Activated naive CD8-positive, alpha-beta T cell treated with anti-CD3 and anti-CD28 coated beads for 36 hours (primary cell): ENCODE measurements at regions not wholly inside any gene's neighbourhood (a gene's known extent, or its start where the extent isn't known, plus 50 kb on each side); places are given as distances from the start of the nearest gene placed in this dataset.

Experiments
- DNase-seq: peaks from one replicate; pipeline ENCODE4 v3.0.0; 2021
- H3K27ac Mint-ChIP-seq: one replicate; pipeline ENCODE4 v1.8.0; 2022; ENCODE audit warnings: mild to moderate bottlenecking, moderate library complexity, mixed read lengths
- H3K27me3 Mint-ChIP-seq: one replicate; pipeline ENCODE4 v1.8.0; 2022; ENCODE audit warnings: mild to moderate bottlenecking, mixed read lengths
- H3K36me3 Mint-ChIP-seq: one replicate; pipeline ENCODE4 v1.8.0; 2021; ENCODE audit warnings: mild to moderate bottlenecking, mixed read lengths
- H3K4me1 Mint-ChIP-seq: one replicate; pipeline ENCODE4 v1.8.0; 2021; ENCODE audit warnings: mixed read lengths
- H3K4me3 Mint-ChIP-seq: one replicate; pipeline ENCODE4 v1.8.0; 2022; ENCODE audit warnings: mild to moderate bottlenecking, moderate library complexity, mixed read lengths
- H3K9me3 Mint-ChIP-seq: one replicate; pipeline ENCODE4 v1.8.0; 2022; ENCODE audit warnings: mixed read lengths

DNA sequence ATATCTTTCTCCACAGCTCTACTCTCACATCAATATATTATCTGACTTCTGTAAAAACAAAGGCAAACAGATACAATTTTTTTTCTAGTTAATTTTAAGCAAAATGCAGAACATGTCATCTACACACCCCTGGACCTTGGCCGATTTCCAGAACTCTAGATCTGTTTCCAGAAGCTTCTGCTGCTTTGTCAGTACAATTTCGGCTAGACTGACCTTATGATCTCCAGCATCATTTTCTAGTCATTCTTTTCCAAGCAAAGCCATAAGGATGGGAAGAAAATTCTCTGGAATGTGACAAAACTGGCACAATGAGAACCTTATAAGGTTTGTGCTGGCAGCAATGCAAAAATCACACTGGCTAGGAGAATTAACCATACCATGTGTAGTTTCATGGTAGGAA, 132.8 kb upstream of the MPDZ start:
- Mint-ChIP-seq H3K27ac (no peak overlapping the region), H3K9me3 (peaks cover 2% of the 10 kb centered on the region), H3K4me3 (no peak overlapping the region), H3K27me3 (no peaks in the 10 kb centered on the region), H3K36me3 (no peaks in the 10 kb centered on the region), H3K4me1 (no peaks in the 10 kb centered on the region)
- no peak for DNase-seq

DNA sequence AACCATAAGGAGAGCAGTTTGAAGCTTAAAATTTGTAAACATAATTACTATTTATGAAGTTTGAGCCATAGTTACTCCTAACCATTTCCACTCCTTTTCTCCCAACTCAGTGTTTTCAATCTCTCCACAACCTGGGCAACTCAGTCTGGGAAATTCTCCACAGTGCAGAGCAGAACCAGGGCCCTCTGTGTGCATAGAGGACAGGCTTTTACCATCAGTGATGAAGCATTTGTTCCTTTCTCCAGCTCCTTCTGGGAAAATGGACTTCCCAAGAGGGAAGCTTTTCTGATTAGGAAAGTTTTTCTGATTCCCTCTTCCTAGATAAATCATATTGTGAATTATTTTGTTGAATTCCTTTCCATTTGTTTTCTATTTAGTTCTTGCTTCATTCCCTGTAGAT, 132.3 kb upstream of the MPDZ start:
- no peak overlapping the region for H3K27ac Mint-ChIP-seq
- peaks cover 2% of the 10 kb centered on the region for H3K9me3 Mint-ChIP-seq
- H3K4me3 Mint-ChIP-seq: no peak overlapping the region
- H3K4me1 Mint-ChIP-seq: no peaks in the 10 kb centered on the region
- DNase-seq: no peak
- no peaks in the 10 kb centered on the region for H3K36me3 Mint-ChIP-seq
- H3K27me3 Mint-ChIP-seq: no peaks in the 10 kb centered on the region

DNA sequence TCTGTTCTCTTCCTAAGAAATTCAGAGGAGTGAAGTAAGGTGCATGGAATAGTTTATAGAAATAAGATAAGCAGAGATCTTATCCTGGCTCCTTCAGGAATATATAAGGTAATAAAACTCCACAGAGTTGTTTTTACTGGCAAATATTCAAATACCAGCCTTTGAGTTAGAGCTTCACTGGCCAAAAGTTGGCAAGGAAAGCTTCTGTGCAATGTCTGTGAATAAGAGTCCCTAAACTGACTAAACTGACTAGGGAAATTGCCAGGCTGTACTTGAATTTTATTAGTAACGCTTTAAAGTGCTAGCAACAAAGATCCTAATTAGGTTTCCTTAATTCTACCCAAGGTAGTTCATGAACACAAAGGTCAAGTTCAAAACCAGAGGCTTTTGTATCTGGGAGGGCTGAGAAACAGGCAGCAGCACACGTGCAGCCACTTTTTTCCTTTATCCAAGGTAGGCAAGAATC, 131.1 kb upstream of the MPDZ start:
- H3K4me3 Mint-ChIP-seq: no peak overlapping the region
- H3K27me3 Mint-ChIP-seq: no peaks in the 10 kb centered on the region
- peaks cover 2% of the 10 kb centered on the region for H3K9me3 Mint-ChIP-seq
- H3K27ac Mint-ChIP-seq: no peak overlapping the region
- DNase-seq: no peak
- H3K4me1 Mint-ChIP-seq: no peaks in the 10 kb centered on the region
- no peaks in the 10 kb centered on the region for H3K36me3 Mint-ChIP-seq

DNA sequence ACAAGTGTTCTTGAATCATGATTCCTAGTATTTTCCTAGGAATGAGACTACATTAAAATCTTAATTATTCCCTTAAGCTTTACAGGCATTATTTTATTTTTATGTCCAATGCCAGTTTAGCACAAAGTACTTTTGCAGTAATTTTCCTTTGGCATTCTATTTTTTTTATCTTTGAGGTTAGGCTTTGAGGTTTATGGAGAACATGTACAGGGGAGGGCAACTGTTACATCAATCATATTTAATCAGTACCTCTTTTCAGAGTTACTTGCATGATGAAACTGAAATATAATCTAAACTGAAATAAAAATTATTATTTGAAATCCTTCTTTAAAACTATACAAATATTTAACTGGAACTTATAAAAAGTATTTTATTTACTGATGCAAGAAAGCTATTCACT, 118.2 kb upstream of the MPDZ start:
- Mint-ChIP-seq H3K9me3 (peaks cover 4% of the 10 kb centered on the region), H3K4me3 (no peak overlapping the region), H3K27ac (no peak overlapping the region), H3K4me1 (no peaks in the 10 kb centered on the region), H3K36me3 (no peaks in the 10 kb centered on the region), H3K27me3 (no peaks in the 10 kb centered on the region)
- no peak for DNase-seq

DNA sequence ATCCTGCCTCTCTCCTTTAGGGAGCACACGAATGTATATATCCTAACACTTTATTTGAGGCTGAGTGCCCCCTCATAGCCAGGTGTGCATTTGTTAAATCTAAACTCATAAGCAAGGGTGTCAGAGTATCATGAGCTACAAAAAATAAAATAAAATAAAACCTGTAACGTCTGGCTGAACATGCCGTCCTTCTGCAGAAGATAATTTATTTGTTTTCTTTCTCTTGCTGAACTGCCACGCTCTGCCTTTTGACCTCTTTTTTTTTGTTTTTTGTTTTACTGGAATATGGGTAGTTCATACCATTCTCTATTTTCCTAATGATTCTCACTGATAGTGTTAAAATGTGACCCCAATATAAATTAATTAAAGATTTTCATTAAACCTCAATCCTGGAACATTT, 117.7 kb upstream of the MPDZ start:
- Mint-ChIP-seq H3K9me3 (peaks cover 7% of the 10 kb centered on the region), H3K4me1 (no peaks in the 10 kb centered on the region), H3K27ac (no peak overlapping the region), H3K27me3 (no peaks in the 10 kb centered on the region), H3K36me3 (no peaks in the 10 kb centered on the region), H3K4me3 (no peak overlapping the region)
- no peak for DNase-seq

DNA sequence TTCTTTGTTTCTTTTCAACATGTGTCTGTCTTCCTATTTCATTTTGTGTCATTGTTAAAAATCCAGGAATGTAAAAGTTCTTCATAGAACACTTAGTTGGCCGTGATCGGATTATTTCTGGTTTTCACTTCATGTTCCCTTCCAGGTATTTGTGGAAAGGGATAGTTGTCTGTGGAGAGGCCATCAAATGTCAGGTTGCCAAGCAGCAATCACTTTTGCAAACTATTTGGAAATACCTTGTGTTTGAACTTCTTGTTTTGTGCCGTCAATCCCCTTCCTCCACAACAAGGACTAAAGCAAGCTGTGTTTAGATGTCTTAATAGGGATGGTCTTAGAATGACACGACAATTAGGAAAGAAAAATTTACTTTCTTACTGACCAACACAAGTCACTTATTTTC, 116.9 kb upstream of the MPDZ start:
- H3K27ac Mint-ChIP-seq: no peak overlapping the region
- H3K4me1 Mint-ChIP-seq: no peaks in the 10 kb centered on the region

DNA sequence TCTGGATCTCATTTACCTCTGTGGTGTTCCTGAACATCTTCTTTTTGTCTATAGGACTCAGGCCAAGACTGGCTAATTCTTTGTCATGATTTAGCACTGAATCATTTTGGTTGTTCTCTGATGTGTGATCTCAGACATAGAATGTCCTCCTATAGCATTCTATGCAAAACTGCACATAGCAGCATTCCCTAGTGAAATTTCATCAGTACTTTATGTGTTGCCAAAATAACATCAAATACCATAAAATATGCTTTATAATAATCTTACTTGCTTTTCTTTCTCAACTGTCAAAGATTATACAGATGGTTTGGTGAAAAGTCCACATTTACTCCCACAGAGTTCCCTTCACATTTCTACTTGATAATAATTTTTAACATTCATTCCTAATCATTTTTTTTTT, 115.7 kb upstream of the MPDZ start:
- H3K4me3 Mint-ChIP-seq: no peak overlapping the region
- DNase-seq: no peak
- no peaks in the 10 kb centered on the region for H3K4me1 Mint-ChIP-seq
- H3K36me3 Mint-ChIP-seq: no peaks in the 10 kb centered on the region
- no peaks in the 10 kb centered on the region for H3K27me3 Mint-ChIP-seq
- H3K27ac Mint-ChIP-seq: no peak overlapping the region
- H3K9me3 Mint-ChIP-seq: peaks cover 21% of the 10 kb centered on the region

More for the DNA sequence above, 116.9 kb upstream of the MPDZ start:
- H3K4me3 Mint-ChIP-seq: no peak overlapping the region
- H3K36me3 Mint-ChIP-seq: no peaks in the 10 kb centered on the region
- H3K27me3 Mint-ChIP-seq: no peaks in the 10 kb centered on the region
- no peak for DNase-seq
- peaks cover 14% of the 10 kb centered on the region for H3K9me3 Mint-ChIP-seq

DNA sequence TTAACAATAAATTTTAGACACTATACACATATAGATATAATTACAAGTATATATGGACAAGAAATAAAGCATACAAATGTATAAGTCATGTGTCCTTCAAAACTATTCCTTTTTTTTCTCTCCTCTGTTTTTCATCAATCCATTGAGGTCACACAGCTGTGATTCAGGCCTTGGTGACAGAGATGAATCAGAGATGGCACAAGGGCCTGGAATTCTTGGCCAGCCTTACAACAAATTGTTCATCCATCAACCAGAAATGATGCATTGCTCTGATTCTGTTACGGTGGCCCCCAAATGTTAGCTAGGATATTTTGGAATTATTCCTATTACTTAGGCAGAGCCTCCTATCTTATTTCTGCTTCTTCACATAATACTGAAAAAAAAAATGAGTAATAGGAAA, 108.7 kb upstream of the MPDZ start:
- Mint-ChIP-seq H3K4me3 (no peak overlapping the region), H3K27me3 (no peaks in the 10 kb centered on the region), H3K36me3 (peaks cover 3% of the 10 kb centered on the region), H3K4me1 (no peaks in the 10 kb centered on the region), H3K27ac (no peak overlapping the region), H3K9me3 (peaks cover 29% of the 10 kb centered on the region)
- DNase-seq: no peak

DNA sequence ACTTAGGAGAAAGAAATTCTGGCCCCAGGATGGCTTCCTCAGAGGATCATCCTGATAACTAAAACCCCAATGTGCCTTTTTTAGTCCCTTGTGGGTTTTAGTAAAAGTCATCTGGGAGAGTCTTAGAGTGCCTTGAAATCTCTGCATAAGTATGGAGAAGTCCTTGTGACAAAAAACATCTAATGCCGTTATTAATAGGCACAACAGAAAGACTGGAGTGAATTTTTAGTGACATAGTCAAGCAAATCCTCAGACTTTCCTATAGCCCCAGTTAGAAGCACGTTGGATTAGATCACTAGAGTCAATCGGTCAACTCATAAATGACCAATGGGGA, 108.2 kb upstream of the MPDZ start:
- Mint-ChIP-seq H3K36me3 (peaks cover 3% of the 10 kb centered on the region), H3K27me3 (no peaks in the 10 kb centered on the region), H3K4me3 (no peak overlapping the region), H3K4me1 (no peaks in the 10 kb centered on the region), H3K9me3 (peaks cover 30% of the 10 kb centered on the region), H3K27ac (no peak overlapping the region)
- DNase-seq: no peak

DNA sequence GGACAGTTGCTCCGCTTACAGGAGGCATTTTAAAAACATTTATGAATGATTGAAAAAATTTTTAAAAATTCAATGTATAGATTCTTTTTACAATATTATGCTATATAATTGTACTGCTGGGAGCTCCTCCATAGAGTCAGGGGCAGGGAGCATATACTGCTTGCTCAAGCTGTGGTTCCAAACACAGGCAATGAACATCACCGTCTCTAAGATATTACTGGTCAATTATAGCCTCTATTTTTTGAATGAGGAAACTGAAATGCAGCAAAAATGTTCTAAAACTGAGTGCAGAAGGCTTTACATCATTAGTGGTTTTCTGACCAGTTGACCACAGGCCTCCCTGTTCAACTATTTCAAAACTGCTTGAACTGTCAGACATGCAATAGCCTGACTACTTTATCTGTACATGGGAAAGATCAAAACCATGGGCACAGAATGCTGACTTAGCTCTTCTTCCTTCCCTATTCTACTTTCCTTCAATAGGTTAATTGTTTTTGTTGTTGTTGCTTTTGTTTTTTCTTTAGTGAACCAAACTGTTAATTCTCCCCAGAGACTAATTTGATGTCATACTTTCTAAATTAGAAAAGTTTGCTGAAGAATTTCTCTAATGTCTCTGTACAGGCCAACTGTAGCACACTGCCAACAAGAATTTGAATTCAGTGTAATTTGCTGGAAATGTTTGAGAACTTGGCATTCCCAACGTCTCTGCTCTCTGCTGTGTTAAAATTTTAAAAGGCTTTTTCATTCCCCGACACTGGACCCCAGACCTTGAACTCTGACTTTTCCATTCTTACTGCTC, 107.6 kb upstream of the MPDZ start:
- H3K27me3 Mint-ChIP-seq: no peaks in the 10 kb centered on the region
- peaks cover 27% of the 10 kb centered on the region for H3K9me3 Mint-ChIP-seq
- DNase-seq: no peak

DNA sequence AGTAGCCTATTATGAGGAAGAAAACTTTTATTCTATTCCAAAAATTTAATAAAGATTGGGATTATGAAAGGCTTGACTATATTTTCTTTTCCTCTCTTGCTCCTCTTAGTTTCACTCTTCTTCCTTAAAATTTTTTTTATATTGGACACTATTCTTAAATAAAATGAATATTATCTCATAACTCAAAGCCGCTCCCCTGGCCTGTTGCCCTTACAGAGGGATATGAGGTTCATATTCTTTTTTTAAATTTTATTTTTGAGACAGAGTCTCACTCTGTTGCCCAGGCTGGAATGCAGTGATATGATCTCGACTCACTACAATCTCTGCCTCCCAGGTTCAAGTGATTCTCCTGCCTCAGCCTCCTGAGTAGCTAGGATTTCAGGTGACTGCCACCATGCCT, 106.8 kb upstream of the MPDZ start:
- Mint-ChIP-seq H3K9me3 (peaks cover 22% of the 10 kb centered on the region), H3K36me3 (peaks cover 3% of the 10 kb centered on the region), H3K27me3 (no peaks in the 10 kb centered on the region), H3K27ac (no peak overlapping the region), H3K4me1 (no peaks in the 10 kb centered on the region), H3K4me3 (no peak overlapping the region)
- DNase-seq: no peak

More for the DNA sequence above, 107.6 kb upstream of the MPDZ start:
- H3K4me1 Mint-ChIP-seq: no peaks in the 10 kb centered on the region
- H3K4me3 Mint-ChIP-seq: no peak overlapping the region
- H3K36me3 Mint-ChIP-seq: peaks cover 3% of the 10 kb centered on the region
- no peak overlapping the region for H3K27ac Mint-ChIP-seq

DNA sequence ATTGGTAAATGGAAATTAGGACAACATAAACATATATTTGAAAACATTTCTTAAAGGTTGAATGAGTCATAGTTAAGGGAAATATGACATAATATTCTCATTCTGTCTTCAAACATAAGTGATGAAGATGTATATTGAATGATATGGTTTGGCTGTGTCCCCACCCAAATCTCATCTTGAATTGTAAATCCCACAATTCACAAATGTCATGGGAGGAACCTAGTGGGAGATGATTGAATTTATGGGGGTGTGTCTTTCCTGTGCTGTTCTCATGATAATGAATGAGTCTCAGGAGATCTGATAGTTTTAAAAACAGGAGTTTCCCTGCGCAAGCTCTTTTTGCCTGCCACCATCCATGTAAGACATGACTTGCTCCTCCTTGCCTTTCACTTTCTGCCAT, 104.4 kb upstream of the MPDZ start:
- Mint-ChIP-seq H3K4me3 (no peak overlapping the region), H3K36me3 (no peaks in the 10 kb centered on the region), H3K9me3 (peaks cover 13% of the 10 kb centered on the region), H3K4me1 (no peaks in the 10 kb centered on the region), H3K27me3 (no peaks in the 10 kb centered on the region), H3K27ac (no peak overlapping the region)
- no peak for DNase-seq

DNA sequence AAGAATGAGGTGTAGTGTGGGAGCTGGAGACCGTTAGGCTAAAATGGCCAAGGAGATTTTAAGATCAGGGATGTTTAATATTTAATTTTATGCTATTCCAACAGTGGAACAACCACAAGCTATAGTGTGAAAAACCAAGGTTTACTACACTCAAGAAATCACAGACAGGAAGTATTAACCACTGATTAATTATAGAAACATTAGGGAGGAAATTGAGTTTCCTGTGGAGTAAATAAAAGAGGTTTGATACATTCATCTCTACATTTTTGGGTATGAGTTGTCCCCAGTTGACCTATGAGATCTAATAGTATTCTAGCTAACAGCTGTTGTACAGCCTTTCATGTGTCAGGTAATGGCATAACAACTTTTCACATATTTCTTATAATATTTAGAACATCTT, 103.7 kb upstream of the MPDZ start:
- H3K36me3 Mint-ChIP-seq: no peaks in the 10 kb centered on the region
- H3K4me1 Mint-ChIP-seq: no peaks in the 10 kb centered on the region
- H3K27ac Mint-ChIP-seq: no peak overlapping the region
- H3K4me3 Mint-ChIP-seq: no peak overlapping the region
- H3K27me3 Mint-ChIP-seq: no peaks in the 10 kb centered on the region
- H3K9me3 Mint-ChIP-seq: peaks cover 13% of the 10 kb centered on the region
- no peak for DNase-seq

DNA sequence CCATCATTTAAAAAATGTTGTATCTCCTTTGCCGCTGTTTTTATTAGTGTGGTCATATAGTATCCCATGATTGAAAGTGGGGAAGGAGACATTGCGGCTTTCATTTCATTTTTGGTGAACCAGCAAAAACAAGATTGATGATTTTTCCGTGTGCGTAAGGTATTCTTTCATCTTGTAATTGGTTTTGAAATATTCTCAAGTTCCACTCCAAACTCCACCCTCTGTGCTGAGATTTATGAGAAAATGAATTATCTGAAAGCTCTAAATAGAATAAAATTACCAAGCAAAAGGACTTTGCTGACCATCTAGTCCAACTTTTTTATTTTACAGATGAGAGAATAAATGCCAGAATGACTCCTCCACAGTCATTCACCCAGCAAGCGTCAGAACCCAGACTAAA, 103.1 kb upstream of the MPDZ start:
- Mint-ChIP-seq H3K4me1 (no peaks in the 10 kb centered on the region), H3K4me3 (no peak overlapping the region), H3K36me3 (no peaks in the 10 kb centered on the region), H3K9me3 (peaks cover 13% of the 10 kb centered on the region), H3K27ac (no peak overlapping the region), H3K27me3 (no peaks in the 10 kb centered on the region)
- no peak for DNase-seq

DNA sequence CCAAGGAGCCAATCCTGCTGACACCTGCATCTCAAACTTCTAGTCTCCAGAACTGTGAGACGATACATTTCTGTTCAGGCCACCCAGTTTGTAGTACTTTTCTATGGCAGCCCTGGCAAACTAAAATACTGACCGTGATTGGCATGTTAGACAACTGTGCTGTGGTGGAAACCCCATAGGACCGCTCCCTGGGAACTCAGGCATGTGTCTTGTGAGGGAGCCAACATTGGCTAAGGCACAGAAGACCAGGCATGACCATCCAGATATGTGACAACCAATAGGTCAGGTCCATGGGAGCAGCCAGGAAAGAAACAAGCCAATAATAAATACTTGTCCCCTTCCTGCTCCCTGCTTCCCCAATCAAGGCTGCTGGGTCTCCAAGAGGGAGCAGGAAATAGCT, 101.4 kb upstream of the MPDZ start:
- Mint-ChIP-seq H3K27me3 (no peaks in the 10 kb centered on the region), H3K36me3 (no peaks in the 10 kb centered on the region), H3K27ac (no peak overlapping the region), H3K9me3 (peaks cover 11% of the 10 kb centered on the region), H3K4me3 (no peak overlapping the region), H3K4me1 (no peaks in the 10 kb centered on the region)
- no peak for DNase-seq

DNA sequence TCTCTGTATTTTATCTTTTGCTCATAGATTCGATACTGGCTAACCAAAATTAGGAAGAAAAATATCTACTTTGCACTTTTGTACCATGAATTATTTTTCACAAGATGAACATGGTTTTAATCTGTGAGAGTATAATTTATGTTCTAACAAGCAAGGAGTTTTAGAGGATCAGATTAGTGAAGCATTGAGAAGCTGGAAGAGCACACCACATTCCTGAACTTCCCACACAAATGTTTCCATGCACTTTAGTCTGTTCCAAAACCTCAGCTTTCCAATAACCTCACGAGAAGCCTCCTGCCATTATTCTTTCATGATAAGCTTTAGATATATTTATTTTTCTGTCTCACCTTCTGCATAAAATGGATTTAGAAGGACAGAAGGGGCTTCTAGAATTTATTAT, 98.7 kb upstream of the MPDZ start:
- Mint-ChIP-seq H3K4me1 (no peaks in the 10 kb centered on the region), H3K27me3 (no peaks in the 10 kb centered on the region), H3K9me3 (peaks cover 4% of the 10 kb centered on the region), H3K27ac (no peak overlapping the region), H3K4me3 (no peak overlapping the region), H3K36me3 (no peaks in the 10 kb centered on the region)
- DNase-seq: no peak
